ENCODE measurements at regions not wholly inside any gene's neighbourhood (a gene's known extent, or its start where the extent isn't known, plus 50 kb on each side); places are given as distances from the start of the nearest gene placed in this dataset.

DNA sequence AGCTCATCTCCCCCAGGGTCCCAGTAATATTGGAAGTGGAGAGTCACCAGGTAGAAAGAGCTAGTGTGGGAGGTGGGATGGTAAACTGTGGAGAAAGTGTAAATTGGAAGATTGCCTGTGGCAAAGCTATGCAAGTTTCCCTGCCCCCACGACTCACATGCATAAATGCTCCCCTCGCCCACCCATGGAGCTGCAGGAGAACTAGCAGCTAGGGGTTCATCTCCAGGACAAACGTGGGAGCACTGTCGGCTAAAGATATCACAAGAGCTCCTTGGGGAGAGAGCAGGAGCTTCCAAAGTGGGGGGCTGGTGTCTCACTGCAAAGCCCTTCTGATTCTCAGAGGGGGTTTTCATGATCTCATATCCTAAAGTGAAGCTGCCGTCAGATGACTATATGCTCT lies 91.4 kb upstream of the PLCL2 start:
- TF ChIP-seq YY1 (IDR thresholded peaks at IDR 0.05; ENCODE audit: insufficient read depth, insufficient read length) (no peak), ZNF274 (IDR thresholded peaks at IDR 0.05; ENCODE audit: low read depth, low read length) (no peak)

All from NT2/D1 (cell line).